BJ (cell line): ENCODE measurements at regions not wholly inside any gene's neighbourhood (a gene's known extent, or its start where the extent isn't known, plus 50 kb on each side); places are given as distances from the start of the nearest gene placed in this dataset.
"Not testable (repeated sequence)": the region's sequence is repeated elsewhere in the genome, so short reads cannot be mapped to it uniquely, and the experiment has no call there.

Source experiments
- CTCF ChIA-PET: fragments of 350-600 bp; formaldehyde crosslinking; extraction: SDS; loops from one replicate; lab custom pipeline; 2021; ENCODE audit warnings: antibody characterized with exemption, inconsistent platforms; lab: Yijun Ruan, JAX
- POLR2A ChIA-PET: fragments of 300-600 bp; sonication (Branson Sonifier 250); formaldehyde crosslinking; extraction: SDS; loops from one replicate; lab custom pipeline; 2021; ENCODE audit warnings: antibody characterized with exemption; lab: Charles Lee
- DNase-seq: peaks from one replicate; pipeline ENCODE4 v3.0.0-alpha.2; 2011; ENCODE audit warnings: low read depth
- H3K27me3 ChIP-seq: 2 replicates; pipeline ENCODE4 v1.6.0; 2011; ENCODE audit warnings: low read length; ENCODE audit not compliant: control insufficient read depth, insufficient read depth
- H3K36me3 ChIP-seq: 2 replicates; pipeline ENCODE4 v1.5.1; 2011; ENCODE audit warnings: low read length; ENCODE audit not compliant: control insufficient read depth, insufficient read depth
- H3K4me3 ChIP-seq: 2 replicates; pipeline ENCODE4 v1.5.1; 2011; ENCODE audit warnings: low read depth, mild to moderate bottlenecking, control low read depth, low read length

DNA sequence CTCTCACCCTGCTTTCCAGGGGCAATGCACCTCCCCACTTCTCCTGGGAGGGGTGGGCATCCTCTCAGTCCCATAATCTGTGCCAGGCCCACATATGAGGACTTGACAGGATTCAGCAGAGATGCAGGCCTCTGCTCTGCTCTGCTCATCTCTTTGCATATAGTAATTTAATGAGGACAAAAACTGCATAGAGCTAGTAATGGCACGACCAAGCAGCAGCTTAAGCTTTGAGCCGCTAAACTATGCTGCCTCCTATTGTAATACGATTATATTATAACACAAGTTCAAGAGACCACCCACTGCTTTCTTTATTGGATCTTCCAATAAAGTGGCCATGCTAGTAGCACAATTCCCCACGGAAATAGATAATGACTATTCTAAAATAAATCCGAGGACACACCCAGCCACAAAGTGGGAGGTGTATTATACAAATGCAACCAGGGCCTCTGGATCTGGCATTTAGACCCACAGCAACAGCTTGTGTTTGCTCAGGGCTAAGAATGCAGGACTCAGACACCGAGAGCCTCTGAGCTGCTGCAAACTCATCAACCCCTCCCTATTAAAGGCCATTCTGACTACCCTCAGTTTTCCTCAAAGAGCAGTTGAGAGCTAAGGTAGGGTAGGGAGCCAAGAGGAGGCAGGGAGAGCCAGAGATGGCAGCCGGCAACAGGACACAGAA, 93.6 kb upstream of the PLGLB2 start:
- POLR2A ChIA-PET, CTCF ChIA-PET, H3K27me3 ChIP-seq, DNase-seq, H3K4me3 ChIP-seq, H3K36me3 ChIP-seq: not testable (repeated sequence)

DNA sequence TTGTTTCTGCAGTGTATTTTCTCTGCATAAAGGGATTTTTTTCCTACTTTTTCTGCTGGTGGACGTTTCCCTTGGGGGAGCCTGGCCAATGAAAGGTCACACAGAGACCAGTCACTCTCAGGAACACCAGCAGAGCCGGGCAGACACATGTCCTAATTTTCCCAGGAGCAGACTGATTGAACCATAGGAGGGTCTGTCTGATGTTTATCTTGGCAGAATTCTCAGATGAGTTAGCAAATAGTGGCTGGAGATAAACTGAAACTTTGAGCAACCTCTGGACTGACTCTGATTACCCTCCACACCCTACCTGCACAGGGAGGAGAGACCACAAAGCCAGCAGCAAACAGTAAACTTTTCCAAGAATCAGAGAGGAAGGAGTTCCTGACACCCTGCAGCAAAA, 90.0 kb upstream of the PLGLB2 start:
- DNase-seq, H3K4me3 ChIP-seq, H3K27me3 ChIP-seq, H3K36me3 ChIP-seq, POLR2A ChIA-PET, CTCF ChIA-PET: not testable (repeated sequence)

- H3K4me3 ChIP-seq, H3K36me3 ChIP-seq, CTCF ChIA-PET, POLR2A ChIA-PET, H3K27me3 ChIP-seq, DNase-seq: not testable (repeated sequence)
These were observed 89.5 kb upstream of the PLGLB2 start for GRCh38 chr2:87658357-87658756.

- CTCF ChIA-PET, POLR2A ChIA-PET, H3K36me3 ChIP-seq, H3K27me3 ChIP-seq, DNase-seq, H3K4me3 ChIP-seq: not testable (repeated sequence)
These were observed 88.9 kb upstream of the PLGLB2 start for GRCh38 chr2:87658976-87659375.

- CTCF ChIA-PET, H3K36me3 ChIP-seq, H3K27me3 ChIP-seq, POLR2A ChIA-PET, H3K4me3 ChIP-seq: not testable (repeated sequence)
- DNase-seq = peak; percentile 7
These were observed 87.7 kb upstream of the PLGLB2 start for GRCh38 chr2:87660164-87660563.

DNA sequence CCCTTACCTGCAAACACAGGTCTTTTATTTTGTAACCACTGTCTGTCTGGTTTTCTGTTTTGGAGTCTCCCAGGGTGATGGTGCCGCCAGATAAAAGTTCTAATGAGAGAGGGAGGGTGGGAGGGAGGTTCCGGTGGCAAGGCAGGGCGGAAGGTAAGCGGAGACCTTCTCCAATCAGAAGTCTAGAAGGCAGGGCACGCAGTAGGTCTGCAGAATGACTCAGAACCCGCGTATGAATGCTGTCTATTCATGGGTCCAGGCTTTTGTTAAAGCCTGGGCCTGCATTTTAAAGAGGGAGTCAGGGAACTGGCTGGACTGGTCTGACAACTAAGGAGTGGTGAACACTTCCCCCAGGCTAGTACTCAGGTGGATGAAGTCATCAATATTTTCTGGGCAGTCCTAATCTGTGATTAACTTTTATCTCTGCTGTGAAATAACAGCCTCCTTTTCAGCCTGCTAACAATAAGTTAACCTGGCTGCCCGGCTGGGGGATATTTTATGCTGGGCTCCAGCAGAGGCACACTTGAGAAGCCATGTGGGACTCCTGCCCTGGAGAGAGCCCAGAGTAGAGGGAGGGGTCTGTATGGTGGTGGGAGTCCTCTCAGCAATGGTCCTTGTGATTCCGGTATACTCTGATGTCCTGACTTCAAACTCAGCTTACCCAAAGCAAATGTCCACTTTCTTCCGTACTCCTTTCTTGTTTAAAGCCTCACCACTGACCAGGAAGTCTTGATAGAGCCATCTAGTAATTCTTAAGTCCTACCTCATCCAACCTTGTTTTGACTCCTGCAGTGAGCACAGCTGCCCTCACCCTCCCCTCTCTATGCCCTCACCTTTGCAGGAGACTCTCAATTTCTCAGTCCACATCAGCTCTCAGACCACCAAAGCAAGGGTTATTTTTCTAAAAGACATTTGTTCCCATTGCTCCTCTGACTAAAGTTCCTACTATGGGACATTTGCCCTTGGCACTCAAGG, 85.3 kb upstream of the PLGLB2 start:
- POLR2A ChIA-PET, CTCF ChIA-PET: not testable (repeated sequence)

GRCh38 chr2:87663347-87663746, 84.5 kb upstream of the PLGLB2 start:
- CTCF ChIA-PET, H3K36me3 ChIP-seq, H3K4me3 ChIP-seq, POLR2A ChIA-PET, H3K27me3 ChIP-seq, DNase-seq: not testable (repeated sequence)

More for the DNA sequence above, 85.3 kb upstream of the PLGLB2 start:
- not testable (repeated sequence) for H3K4me3 ChIP-seq, DNase-seq, H3K36me3 ChIP-seq, H3K27me3 ChIP-seq

- POLR2A ChIA-PET, H3K27me3 ChIP-seq, DNase-seq, H3K36me3 ChIP-seq, H3K4me3 ChIP-seq, CTCF ChIA-PET: not testable (repeated sequence)
These were observed 80.9 kb upstream of the PLGLB2 start for GRCh38 chr2:87667027-87667426.

GRCh38 chr2:87668361-87668760, 79.5 kb upstream of the PLGLB2 start:
- DNase-seq, POLR2A ChIA-PET, H3K36me3 ChIP-seq, H3K4me3 ChIP-seq, CTCF ChIA-PET, H3K27me3 ChIP-seq: not testable (repeated sequence)

DNA sequence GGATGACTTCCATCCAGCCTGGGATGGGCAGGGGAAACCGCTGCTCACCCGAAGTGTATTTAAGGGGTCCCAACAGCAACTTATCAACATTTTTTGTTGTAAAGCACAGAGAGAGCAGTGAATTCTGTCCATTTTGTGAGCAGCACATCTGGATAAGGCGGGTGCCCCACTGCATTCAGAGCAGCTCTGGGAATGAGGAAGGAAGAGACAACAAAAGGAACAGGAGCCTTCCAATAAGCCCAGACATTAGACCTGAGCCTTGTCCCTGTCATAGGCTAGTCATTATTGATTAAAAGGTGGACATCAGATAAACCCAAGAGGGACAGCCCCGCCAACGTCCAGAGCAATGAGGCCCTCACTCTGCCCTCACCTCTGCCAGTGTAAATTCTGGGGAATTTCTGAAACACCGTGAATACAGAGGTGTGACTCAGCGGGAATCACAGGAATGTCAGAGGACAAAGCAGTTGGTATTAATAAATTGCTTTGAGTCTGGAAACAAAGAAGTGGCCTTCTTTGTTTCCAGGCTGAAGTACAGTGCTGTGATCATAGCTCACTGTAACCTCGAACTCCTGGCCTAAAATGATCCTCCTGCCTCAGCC, 78.2 kb upstream of the PLGLB2 start:
- POLR2A ChIA-PET, DNase-seq, H3K36me3 ChIP-seq, CTCF ChIA-PET, H3K27me3 ChIP-seq, H3K4me3 ChIP-seq: not testable (repeated sequence)

DNA sequence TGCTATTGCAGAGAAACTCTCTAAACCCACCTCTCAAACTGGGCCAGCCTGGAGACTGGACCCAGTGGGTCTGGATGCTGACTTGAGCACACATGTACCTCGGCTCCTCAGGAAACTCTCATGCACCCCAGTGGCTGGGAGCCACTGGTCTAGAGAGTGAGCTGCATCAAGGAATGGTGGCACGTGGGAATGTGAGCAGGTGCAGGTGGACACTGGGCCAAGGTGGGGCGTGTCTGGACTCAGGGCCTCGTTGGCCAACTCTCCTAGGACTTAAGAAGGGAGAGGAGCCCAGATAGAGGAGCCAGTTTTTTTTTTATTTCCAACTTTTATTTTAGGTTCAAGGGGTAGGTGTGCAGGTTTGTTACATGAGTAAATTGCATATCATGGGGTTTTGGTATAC, 75.5 kb upstream of the PLGLB2 start:
- POLR2A ChIA-PET, DNase-seq: not testable (repeated sequence)

GRCh38 chr2:87674729-87675128, 73.2 kb upstream of the PLGLB2 start:
- H3K36me3 ChIP-seq, CTCF ChIA-PET, H3K27me3 ChIP-seq, POLR2A ChIA-PET, DNase-seq, H3K4me3 ChIP-seq: not testable (repeated sequence)

More for the DNA sequence above, 75.5 kb upstream of the PLGLB2 start:
- H3K36me3 ChIP-seq, H3K27me3 ChIP-seq, CTCF ChIA-PET, H3K4me3 ChIP-seq: not testable (repeated sequence)
